ENCODE measurements at regions not wholly inside any gene's neighbourhood (a gene's known extent, or its start where the extent isn't known, plus 50 kb on each side); places are given as distances from the start of the nearest gene placed in this dataset.

GRCh38 chr13:33963134-33963533 lies 145.2 kb downstream of the RFC3 start:
- no peak for TF ChIP-seq CTCF (IDR thresholded peaks at IDR 0.05)
- Histone ChIP-seq H3K4me3 (no peak overlapping the region), H3K27ac (no peak overlapping the region)
- no peak for DNase-seq (ENCODE audit: low spot score)

GRCh38 chr13:33963895-33964294 lies 145.9 kb downstream of the RFC3 start:
- no peak for TF ChIP-seq CTCF (IDR thresholded peaks at IDR 0.05)
- Histone ChIP-seq H3K4me3 (no peak overlapping the region), H3K27ac (no peak overlapping the region)

GRCh38 chr13:33968520-33969507 lies 150.9 kb downstream of the RFC3 start:
- DNase-seq (ENCODE audit: low spot score), result no peak
- Histone ChIP-seq H3K4me3 (no peak overlapping the region), H3K27ac (no peak overlapping the region)
- TF ChIP-seq CTCF (IDR thresholded peaks at IDR 0.05), result no peak

More at GRCh38 chr13:33963895-33964294, 145.9 kb downstream of the RFC3 start:
- DNase-seq (ENCODE audit: low spot score), result no peak

- no peak overlapping the region for H3K4me3 ChIP-seq
- no peak overlapping the region for H3K27ac ChIP-seq
- no peak for DNase-seq (ENCODE audit: low spot score)
- TF ChIP-seq CTCF (IDR thresholded peaks at IDR 0.05), result no peak
Observed at GRCh38 chr13:33970746-33971561, 153.0 kb downstream of the RFC3 start.

GRCh38 chr13:33971562-33971819 lies 153.5 kb downstream of the RFC3 start:
- H3K4me3 ChIP-seq, result no peak overlapping the region
- H3K27ac ChIP-seq, result no peak overlapping the region
- no peak for DNase-seq (ENCODE audit: low spot score)
- TF ChIP-seq CTCF (IDR thresholded peaks at IDR 0.05), result no peak

- Histone ChIP-seq H3K27ac (no peak overlapping the region), H3K4me3 (no peak overlapping the region)
- no peak for TF ChIP-seq CTCF (IDR thresholded peaks at IDR 0.05)
- DNase-seq (ENCODE audit: low spot score), result no peak
Observed at GRCh38 chr13:33973194-33973593, 155.2 kb downstream of the RFC3 start.

All from coronary artery (tissue), 2 donors.